ENCODE measurements at regions not wholly inside any gene's neighbourhood (a gene's known extent, or its start where the extent isn't known, plus 50 kb on each side); places are given as distances from the start of the nearest gene placed in this dataset.

DNA sequence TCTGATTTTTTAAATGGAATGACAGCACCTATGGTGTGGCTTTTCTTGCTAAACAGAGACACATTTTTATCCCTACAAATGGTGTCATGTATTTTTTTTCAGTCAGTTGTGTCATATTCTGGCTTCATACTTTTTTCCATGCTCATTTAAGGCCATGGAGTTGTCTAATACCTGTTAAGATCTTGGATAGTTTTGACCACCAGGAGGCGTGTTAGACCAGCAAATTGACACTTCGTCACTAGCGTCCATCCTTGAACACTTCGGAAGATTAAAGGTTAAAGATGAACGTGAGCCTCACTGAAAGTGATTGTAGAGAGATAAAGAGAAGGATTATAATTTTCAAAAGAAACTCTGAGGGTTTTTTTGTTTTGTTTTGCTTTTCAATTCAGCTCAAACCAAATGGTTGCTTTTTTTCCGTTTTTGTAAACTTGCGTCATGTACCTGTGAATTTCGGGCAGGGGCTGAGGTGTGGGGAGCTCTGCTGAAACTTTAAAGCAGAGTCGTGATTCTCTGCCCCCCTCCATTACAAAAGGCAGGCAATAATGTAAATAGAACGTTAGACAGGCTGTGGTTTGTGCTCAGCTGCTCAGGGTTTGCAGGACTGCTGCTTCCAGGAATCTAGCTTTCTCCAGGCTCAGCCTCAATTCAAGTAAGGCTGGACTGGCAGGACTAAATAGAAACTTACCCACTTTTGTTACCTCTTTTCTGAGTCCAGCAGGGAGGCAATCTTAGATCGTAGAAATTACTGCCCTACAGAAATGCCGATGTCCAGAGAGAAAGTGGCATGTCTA, 245.1 kb downstream of the FOXA2 start:
- Histone ChIP-seq H3K27ac (ENCODE audit: low read length) (no peak overlapping the region), H3K36me3 (ENCODE audit: control insufficient read depth, low read depth, low read length) (no peaks in the 10 kb centered on the region), H3K27me3 (ENCODE audit: control insufficient read depth, insufficient read depth, low read length) (peaks cover 20% of the 10 kb centered on the region), H3K4me1 (ENCODE audit: control insufficient read depth, low read depth, low read length) (no peaks in the 10 kb centered on the region), H3K4me3 (ENCODE audit: low read length) (no peak overlapping the region), H3K9ac (ENCODE audit: low read length) (no peak overlapping the region), H3K9me3 (ENCODE audit: control insufficient read depth, low read depth, low read length) (no peaks in the 10 kb centered on the region)

DNA sequence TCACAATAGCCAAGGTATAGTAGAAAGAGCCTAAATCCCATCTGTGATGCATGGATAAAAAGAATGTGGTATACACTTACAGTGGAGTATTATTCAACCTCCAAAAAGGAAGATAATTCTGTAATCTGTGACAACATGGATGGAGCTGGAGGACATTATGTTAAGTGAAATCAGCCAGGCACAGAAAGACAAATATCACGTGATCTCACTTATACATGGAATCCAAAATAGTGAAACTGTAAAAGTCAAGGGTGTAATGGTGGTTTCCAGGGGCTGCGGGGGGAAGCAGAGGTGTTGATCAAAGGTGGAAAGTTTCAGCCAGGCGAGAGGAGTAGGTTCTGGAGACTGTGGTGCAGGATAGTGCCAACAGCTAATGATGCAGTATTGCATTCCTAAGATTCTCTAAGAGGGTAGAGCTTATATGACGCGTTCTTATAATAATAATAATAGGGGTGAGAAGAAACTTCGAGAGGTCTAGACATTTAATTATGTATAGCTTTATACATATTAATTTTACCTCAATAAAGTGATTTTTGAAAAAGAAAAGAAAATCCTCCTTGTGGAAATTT, 246.1 kb downstream of the FOXA2 start:
- Histone ChIP-seq H3K36me3 (ENCODE audit: control insufficient read depth, low read depth, low read length) (no peaks in the 10 kb centered on the region), H3K9me3 (ENCODE audit: control insufficient read depth, low read depth, low read length) (no peaks in the 10 kb centered on the region), H3K27ac (ENCODE audit: low read length) (no peak overlapping the region), H3K9ac (ENCODE audit: low read length) (no peak overlapping the region), H3K4me3 (ENCODE audit: low read length) (no peak overlapping the region), H3K27me3 (ENCODE audit: control insufficient read depth, insufficient read depth, low read length) (peaks cover 29% of the 10 kb centered on the region), H3K4me1 (ENCODE audit: control insufficient read depth, low read depth, low read length) (no peaks in the 10 kb centered on the region)

DNA sequence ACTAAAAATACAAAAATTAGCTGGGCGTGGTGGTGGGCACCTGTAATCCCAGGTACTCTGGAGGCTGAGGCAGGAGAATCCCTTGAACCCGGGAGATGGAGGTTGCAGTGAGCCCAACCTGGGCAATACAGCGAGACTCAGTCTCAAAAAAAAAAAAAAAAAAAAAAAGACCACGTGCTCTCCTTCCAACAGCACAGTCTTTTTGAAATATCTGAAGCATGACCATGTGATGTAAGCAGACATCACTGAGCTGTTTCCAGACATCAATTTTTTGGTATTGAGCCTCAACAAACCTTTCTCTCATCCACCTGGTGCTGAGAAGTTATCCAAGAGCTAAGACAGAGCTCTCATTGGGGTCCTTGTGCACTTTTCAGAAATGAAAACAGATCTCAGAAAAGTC, 249.2 kb downstream of the FOXA2 start:
- no peaks in the 10 kb centered on the region for H3K4me1 ChIP-seq (ENCODE audit: control insufficient read depth, low read depth, low read length)
- no peak overlapping the region for H3K4me3 ChIP-seq (ENCODE audit: low read length)
- H3K9ac ChIP-seq (ENCODE audit: low read length): no peak overlapping the region
- no peak overlapping the region for H3K27ac ChIP-seq (ENCODE audit: low read length)
- no peaks in the 10 kb centered on the region for H3K36me3 ChIP-seq (ENCODE audit: control insufficient read depth, low read depth, low read length)
- H3K9me3 ChIP-seq (ENCODE audit: control insufficient read depth, low read depth, low read length): no peaks in the 10 kb centered on the region
- H3K27me3 ChIP-seq (ENCODE audit: control insufficient read depth, insufficient read depth, low read length): peaks cover 27% of the 10 kb centered on the region

DNA sequence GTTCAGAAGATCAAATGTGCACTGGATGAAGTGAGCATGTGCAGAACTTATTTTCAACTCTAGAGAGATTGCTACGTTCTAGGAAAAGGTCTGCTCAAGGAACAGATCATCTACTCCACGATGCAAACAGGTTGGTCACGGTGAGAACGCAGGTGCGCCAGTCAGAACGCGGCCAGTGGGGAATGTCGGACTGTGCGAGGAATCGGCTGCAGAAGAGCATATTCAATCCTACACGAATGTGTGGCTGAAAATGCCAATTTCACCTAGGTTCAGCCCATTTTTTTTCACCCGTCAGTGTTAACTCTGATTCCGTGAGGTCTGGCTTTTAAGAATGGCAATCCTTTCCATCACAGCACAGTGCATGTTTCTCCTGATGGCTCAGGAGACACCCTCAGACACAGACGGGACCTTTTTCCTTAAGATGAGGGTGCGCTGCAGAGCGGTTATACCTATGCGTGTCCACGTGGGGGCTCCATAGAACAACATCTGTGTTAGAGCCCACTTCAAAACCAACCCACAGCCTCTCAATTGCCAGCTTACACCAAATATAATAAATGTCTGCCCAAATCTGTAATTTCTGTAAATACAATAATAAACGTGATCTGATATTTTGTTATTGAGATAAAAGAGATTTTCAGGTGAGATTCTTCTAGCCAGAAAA, 250.4 kb downstream of the FOXA2 start:
- Histone ChIP-seq H3K27ac (ENCODE audit: low read length) (no peak overlapping the region), H3K4me3 (ENCODE audit: low read length) (no peak overlapping the region), H3K36me3 (ENCODE audit: control insufficient read depth, low read depth, low read length) (no peaks in the 10 kb centered on the region), H3K27me3 (ENCODE audit: control insufficient read depth, insufficient read depth, low read length) (peaks cover 16% of the 10 kb centered on the region), H3K4me1 (ENCODE audit: control insufficient read depth, low read depth, low read length) (no peaks in the 10 kb centered on the region), H3K9ac (ENCODE audit: low read length) (no peak overlapping the region), H3K9me3 (ENCODE audit: control insufficient read depth, low read depth, low read length) (no peaks in the 10 kb centered on the region)

DNA sequence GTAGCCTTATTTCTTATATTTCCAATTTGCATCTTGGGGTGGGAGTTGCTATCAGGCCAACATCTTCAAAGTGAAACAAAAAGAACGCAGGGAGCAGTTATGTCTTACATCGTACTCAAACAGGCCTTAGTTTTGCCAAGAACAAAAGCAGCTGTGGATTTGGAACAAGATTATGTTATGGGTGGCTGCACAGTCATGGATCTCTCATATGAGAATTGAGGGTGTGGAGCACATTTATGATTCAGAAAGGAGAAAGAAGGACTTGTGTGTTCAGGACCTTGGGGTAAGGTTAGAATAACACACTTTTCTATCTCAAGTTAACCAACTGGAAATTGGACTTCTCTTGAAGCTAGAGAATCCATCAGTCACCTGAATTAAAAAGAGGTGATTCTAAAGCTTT, 259.9 kb downstream of the FOXA2 start:
- no peak overlapping the region for H3K27ac ChIP-seq (ENCODE audit: low read length)
- H3K4me3 ChIP-seq (ENCODE audit: low read length): no peak overlapping the region
- H3K36me3 ChIP-seq (ENCODE audit: control insufficient read depth, low read depth, low read length): no peaks in the 10 kb centered on the region
- no peak overlapping the region for H3K9ac ChIP-seq (ENCODE audit: low read length)
- no peaks in the 10 kb centered on the region for H3K4me1 ChIP-seq (ENCODE audit: control insufficient read depth, low read depth, low read length)
- H3K9me3 ChIP-seq (ENCODE audit: control insufficient read depth, low read depth, low read length): no peaks in the 10 kb centered on the region
- no peaks in the 10 kb centered on the region for H3K27me3 ChIP-seq (ENCODE audit: control insufficient read depth, insufficient read depth, low read length)

DNA sequence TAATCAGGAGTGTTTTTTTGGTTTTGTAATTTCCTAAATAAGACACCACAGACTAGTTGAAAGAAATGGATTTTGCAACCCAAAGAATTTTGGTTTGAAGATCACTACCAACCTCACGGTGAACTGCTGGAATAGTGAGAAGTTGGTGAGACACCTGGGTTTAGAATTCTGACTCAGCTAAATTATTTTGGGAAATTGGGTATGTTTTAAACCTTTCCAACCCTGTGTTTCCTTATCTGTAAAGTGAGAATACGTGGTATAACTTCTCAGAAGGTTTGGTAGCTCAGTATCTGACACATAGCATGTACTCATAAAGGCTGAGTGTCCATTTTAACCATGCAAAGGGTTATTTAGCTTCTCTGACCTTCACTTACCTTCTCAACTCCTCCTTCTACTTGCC, 261.9 kb downstream of the FOXA2 start:
- Histone ChIP-seq H3K4me1 (ENCODE audit: control insufficient read depth, low read depth, low read length) (no peaks in the 10 kb centered on the region), H3K27ac (ENCODE audit: low read length) (no peak overlapping the region), H3K27me3 (ENCODE audit: control insufficient read depth, insufficient read depth, low read length) (no peaks in the 10 kb centered on the region), H3K9ac (ENCODE audit: low read length) (no peak overlapping the region), H3K36me3 (ENCODE audit: control insufficient read depth, low read depth, low read length) (no peaks in the 10 kb centered on the region), H3K9me3 (ENCODE audit: control insufficient read depth, low read depth, low read length) (no peaks in the 10 kb centered on the region), H3K4me3 (ENCODE audit: low read length) (no peak overlapping the region)

DNA sequence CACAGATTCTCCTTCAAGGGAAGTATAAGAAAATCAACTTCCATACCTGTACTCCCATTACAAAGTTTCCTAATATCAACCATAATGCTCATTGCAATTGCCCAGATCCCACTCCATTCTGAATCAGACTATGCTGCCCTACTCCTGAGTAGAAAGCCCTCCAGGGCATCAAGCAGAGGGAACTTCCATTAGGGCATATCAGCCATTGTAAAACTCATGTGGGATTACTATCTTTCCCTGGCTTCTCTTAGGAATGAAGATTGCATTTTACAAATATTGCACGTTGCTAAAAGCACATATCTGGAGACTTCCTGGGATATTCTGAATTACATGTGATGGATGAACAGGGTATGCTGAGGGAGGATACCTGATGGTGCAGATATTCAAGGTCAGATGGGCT, 263.2 kb downstream of the FOXA2 start:
- no peak overlapping the region for H3K4me3 ChIP-seq (ENCODE audit: low read length)
- H3K9me3 ChIP-seq (ENCODE audit: control insufficient read depth, low read depth, low read length): no peaks in the 10 kb centered on the region
- H3K4me1 ChIP-seq (ENCODE audit: control insufficient read depth, low read depth, low read length): no peaks in the 10 kb centered on the region
- no peak overlapping the region for H3K9ac ChIP-seq (ENCODE audit: low read length)
- no peaks in the 10 kb centered on the region for H3K27me3 ChIP-seq (ENCODE audit: control insufficient read depth, insufficient read depth, low read length)
- no peak overlapping the region for H3K27ac ChIP-seq (ENCODE audit: low read length)
- H3K36me3 ChIP-seq (ENCODE audit: control insufficient read depth, low read depth, low read length): no peaks in the 10 kb centered on the region

DNA sequence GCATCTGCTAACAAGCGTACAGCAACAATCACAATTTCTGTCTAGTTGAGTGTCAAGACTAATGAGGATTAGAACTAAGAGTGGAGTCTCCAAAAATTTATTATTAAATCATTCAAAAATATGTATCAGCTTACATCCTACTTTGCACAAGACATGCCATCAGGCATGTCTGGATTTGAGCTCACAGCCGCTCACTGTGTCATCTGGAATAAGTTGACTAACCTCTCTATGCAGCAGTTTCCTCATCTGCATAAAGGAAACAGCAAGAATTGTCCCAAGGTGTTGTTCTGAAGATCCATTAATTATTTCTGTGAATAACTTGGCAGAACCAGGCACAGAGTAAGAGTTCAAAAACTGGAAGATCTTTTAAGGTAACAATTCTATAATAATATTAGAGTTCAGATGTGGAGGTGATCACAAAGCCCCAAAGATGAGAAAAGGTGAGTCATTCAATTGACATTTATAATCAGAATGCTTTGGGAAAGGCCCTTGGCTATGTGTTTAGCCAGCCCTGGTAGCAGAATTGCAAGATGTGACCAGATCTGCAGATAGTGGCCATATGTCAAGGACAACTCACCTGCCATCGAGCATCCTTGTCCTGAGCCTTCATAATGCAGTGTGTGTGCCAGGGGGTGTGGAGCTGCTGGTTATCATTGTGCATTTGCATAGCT, 264.0 kb downstream of the FOXA2 start:
- H3K4me1 ChIP-seq (ENCODE audit: control insufficient read depth, low read depth, low read length): no peaks in the 10 kb centered on the region
- H3K4me3 ChIP-seq (ENCODE audit: low read length): no peak overlapping the region
- H3K27me3 ChIP-seq (ENCODE audit: control insufficient read depth, insufficient read depth, low read length): no peaks in the 10 kb centered on the region
- H3K9me3 ChIP-seq (ENCODE audit: control insufficient read depth, low read depth, low read length): no peaks in the 10 kb centered on the region
- H3K9ac ChIP-seq (ENCODE audit: low read length): no peak overlapping the region
- H3K36me3 ChIP-seq (ENCODE audit: control insufficient read depth, low read depth, low read length): no peaks in the 10 kb centered on the region
- H3K27ac ChIP-seq (ENCODE audit: low read length): no peak overlapping the region

DNA sequence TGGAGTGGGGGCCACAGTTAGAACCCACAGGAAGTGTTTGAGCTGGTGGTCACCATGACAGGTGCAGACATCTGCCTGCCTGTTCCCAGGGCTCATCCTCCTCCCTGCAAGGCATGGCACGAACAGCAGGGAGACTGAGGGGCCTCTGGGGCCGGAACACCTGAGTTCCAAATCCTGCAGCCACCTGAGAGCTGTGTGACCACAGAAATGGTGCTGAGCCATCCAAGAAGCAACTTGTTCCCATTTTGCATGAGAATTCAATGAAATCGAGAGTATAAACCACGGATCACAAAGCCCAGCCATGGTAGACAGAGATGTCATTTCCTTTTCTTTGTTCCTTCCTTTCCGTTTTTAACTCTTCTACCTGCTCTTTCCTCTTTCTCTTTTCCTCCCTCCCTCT, 268.6 kb downstream of the FOXA2 start:
- H3K9ac ChIP-seq (ENCODE audit: low read length): no peak overlapping the region
- no peaks in the 10 kb centered on the region for H3K9me3 ChIP-seq (ENCODE audit: control insufficient read depth, low read depth, low read length)
- H3K4me3 ChIP-seq (ENCODE audit: low read length): no peak overlapping the region
- H3K27me3 ChIP-seq (ENCODE audit: control insufficient read depth, insufficient read depth, low read length): no peaks in the 10 kb centered on the region
- H3K27ac ChIP-seq (ENCODE audit: low read length): no peak overlapping the region
- H3K4me1 ChIP-seq (ENCODE audit: control insufficient read depth, low read depth, low read length): peaks cover 4% of the 10 kb centered on the region
- H3K36me3 ChIP-seq (ENCODE audit: control insufficient read depth, low read depth, low read length): no peaks in the 10 kb centered on the region

DNA sequence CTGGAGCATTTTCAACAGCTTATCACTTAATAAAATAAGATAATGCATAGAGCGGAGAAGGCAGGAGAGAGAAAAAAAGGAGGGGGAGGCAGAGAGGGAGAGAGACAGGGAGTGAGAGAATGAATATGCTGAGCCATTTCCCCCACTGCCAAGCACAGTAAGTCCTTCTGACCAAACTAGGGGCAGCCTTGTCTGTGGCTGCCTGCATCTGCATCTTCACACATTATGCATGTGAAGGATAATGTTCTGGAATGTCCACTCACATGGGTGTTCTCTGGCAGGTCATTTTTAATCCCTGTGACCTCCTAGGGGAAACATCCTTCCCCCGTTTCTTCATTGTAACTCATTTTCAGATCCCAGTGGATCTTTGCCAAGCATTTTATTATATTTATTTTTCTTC, 269.3 kb downstream of the FOXA2 start:
- H3K36me3 ChIP-seq (ENCODE audit: control insufficient read depth, low read depth, low read length): no peaks in the 10 kb centered on the region
- no peak overlapping the region for H3K9ac ChIP-seq (ENCODE audit: low read length)
- no peaks in the 10 kb centered on the region for H3K9me3 ChIP-seq (ENCODE audit: control insufficient read depth, low read depth, low read length)
- H3K27ac ChIP-seq (ENCODE audit: low read length): no peak overlapping the region
- H3K4me1 ChIP-seq (ENCODE audit: control insufficient read depth, low read depth, low read length): peaks cover 4% of the 10 kb centered on the region
- no peaks in the 10 kb centered on the region for H3K27me3 ChIP-seq (ENCODE audit: control insufficient read depth, insufficient read depth, low read length)
- H3K4me3 ChIP-seq (ENCODE audit: low read length): no peak overlapping the region

DNA sequence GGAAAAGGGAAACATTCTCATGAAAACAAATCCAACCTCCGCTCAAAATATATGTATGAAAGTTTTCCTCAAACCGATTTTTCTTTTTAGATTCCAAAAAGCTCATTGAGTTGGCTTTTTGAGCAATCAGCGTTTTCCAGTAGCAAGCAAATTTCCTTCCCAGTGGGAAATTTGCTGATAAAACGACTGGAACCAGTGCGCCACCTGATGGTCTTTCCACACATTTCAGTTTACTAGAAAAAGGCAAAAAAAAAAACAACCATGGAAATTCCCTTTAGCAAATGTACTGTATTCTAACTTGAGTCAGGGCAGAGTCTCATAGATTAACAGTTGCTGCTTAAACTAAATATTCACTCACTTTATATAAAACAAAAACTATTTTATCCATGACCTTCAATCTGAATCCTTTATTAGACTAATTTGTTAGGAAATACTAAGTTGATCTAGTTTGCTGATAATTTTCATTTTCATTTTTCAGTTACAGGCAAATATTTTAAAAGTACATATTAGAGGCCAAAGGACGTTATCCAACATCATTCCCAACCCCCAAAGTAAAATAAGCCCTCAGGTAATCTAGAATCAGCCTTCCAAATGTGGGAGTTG, 271.5 kb downstream of the FOXA2 start:
- H3K27me3 ChIP-seq (ENCODE audit: control insufficient read depth, insufficient read depth, low read length): no peaks in the 10 kb centered on the region
- no peak overlapping the region for H3K4me3 ChIP-seq (ENCODE audit: low read length)
- peaks cover 4% of the 10 kb centered on the region for H3K4me1 ChIP-seq (ENCODE audit: control insufficient read depth, low read depth, low read length)
- no peak overlapping the region for H3K9ac ChIP-seq (ENCODE audit: low read length)
- H3K27ac ChIP-seq (ENCODE audit: low read length): no peak overlapping the region
- no peaks in the 10 kb centered on the region for H3K9me3 ChIP-seq (ENCODE audit: control insufficient read depth, low read depth, low read length)
- no peaks in the 10 kb centered on the region for H3K36me3 ChIP-seq (ENCODE audit: control insufficient read depth, low read depth, low read length)

Data from iPS-18a (cell line).